ENCODE measurements at regions not wholly inside any gene's neighbourhood (a gene's known extent, or its start where the extent isn't known, plus 50 kb on each side); places are given as distances from the start of the nearest gene placed in this dataset.

- TF ChIP-seq, protein P1, sequence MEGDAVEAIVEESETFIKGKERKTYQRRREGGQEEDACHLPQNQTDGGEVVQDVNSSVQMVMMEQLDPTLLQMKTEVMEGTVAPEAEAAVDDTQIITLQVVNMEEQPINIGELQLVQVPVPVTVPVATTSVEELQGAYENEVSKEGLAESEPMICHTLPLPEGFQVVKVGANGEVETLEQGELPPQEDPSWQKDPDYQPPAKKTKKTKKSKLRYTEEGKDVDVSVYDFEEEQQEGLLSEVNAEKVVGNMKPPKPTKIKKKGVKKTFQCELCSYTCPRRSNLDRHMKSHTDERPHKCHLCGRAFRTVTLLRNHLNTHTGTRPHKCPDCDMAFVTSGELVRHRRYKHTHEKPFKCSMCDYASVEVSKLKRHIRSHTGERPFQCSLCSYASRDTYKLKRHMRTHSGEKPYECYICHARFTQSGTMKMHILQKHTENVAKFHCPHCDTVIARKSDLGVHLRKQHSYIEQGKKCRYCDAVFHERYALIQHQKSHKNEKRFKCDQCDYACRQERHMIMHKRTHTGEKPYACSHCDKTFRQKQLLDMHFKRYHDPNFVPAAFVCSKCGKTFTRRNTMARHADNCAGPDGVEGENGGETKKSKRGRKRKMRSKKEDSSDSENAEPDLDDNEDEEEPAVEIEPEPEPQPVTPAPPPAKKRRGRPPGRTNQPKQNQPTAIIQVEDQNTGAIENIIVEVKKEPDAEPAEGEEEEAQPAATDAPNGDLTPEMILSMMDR (IDR thresholded peaks at IDR 0.05; ENCODE audit: extremely low read depth, insufficient read depth, missing control alignments) = no peak
- no peak for DNase-seq (ENCODE audit: low spot score)
- in situ Hi-C loops (cut with MboI; ENCODE audit: low pct_unique_long_range_greater_than_20kb, low sequenced_read_pairs, unreplicated experiment) = no loop called here
Observed at GRCh38 chr16:79534143-79534542, 66.4 kb downstream of the MAF start.

DNA sequence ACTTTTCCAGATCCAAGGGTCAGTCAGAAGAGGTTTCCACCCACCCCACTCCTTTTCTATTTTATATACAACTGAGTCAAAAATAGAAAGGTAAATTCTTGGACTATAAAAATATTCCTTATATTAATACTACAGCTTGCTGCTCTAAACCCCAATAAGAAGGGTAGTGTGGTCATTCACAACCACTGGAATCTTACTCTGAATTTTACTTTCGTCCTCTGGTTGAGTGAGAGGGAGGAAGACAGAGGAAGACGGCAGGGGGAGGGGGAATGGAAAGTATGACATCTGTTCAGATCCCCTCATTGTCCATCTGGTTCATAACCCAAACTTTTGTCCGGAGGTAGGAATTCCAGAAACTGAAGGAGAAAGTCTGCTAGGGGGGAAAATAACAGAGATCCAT is 67.2 kb downstream of the MAF start:
- no peak for DNase-seq (ENCODE audit: low spot score)
- in situ Hi-C loops (cut with MboI; ENCODE audit: low pct_unique_long_range_greater_than_20kb, low sequenced_read_pairs, unreplicated experiment) = no loop called here
- TF ChIP-seq, protein P1 (IDR thresholded peaks at IDR 0.05; ENCODE audit: extremely low read depth, insufficient read depth, missing control alignments) = no peak

GRCh38 chr16:79532785-79533184 is 67.8 kb downstream of the MAF start:
- TF ChIP-seq, protein P1 (IDR thresholded peaks at IDR 0.05; ENCODE audit: extremely low read depth, insufficient read depth, missing control alignments) = no peak
- no peak for DNase-seq (ENCODE audit: low spot score)
- in situ Hi-C loops (cut with MboI; ENCODE audit: low pct_unique_long_range_greater_than_20kb, low sequenced_read_pairs, unreplicated experiment) = no loop called here

DNA sequence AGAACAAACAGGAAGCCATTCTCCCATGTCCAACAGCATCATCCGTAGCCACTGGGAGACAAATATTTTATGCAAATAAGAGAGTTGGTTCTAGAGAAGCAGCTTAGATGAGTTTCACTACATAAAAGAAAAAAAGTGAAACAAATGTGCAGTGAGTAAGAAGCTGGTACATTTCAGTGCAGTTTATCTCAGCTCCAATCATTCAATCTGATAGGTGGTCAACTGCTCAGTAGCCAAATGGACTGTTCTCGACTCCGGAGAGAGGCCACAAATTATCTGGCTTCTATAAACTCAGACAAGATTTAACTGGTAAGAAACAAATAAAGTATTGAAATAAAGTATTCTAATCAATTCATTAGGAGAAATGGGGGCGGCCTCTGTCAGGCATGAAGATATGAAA is 68.3 kb downstream of the MAF start:
- TF ChIP-seq, protein P1 (IDR thresholded peaks at IDR 0.05; ENCODE audit: extremely low read depth, insufficient read depth, missing control alignments) = no peak
- in situ Hi-C loops (cut with MboI; ENCODE audit: low pct_unique_long_range_greater_than_20kb, low sequenced_read_pairs, unreplicated experiment) = no loop called here
- DNase-seq (ENCODE audit: low spot score) = no peak

GRCh38 chr16:79528338-79528737 is 72.2 kb downstream of the MAF start:
- in situ Hi-C loops (cut with MboI; ENCODE audit: low pct_unique_long_range_greater_than_20kb, low sequenced_read_pairs, unreplicated experiment) = no loop called here
- TF ChIP-seq, protein P1 (IDR thresholded peaks at IDR 0.05; ENCODE audit: extremely low read depth, insufficient read depth, missing control alignments) = no peak
- DNase-seq (ENCODE audit: low spot score) = no peak

DNA sequence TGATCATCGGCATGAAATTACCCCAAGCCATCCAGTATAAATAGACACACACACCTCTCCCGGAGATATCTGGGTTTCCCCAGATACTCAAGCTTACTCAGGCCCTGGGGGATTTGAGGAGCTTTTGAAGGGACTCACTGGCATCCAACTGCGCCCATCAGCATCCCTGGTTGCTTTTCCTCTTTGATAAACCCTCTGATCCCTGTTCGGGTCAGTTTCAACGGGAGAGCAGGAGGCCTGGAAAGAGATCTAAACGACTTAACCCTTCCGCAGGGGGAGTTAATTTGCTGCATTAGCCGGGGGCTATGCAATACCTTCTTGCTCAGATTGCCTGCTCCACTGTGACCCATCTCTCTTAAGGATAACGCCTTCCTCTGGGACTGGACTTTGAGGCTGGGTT is 76.6 kb downstream of the MAF start:
- in situ Hi-C loops (cut with MboI; ENCODE audit: low pct_unique_long_range_greater_than_20kb, low sequenced_read_pairs, unreplicated experiment) = no loop called here
- TF ChIP-seq, protein P1 (IDR thresholded peaks at IDR 0.05; ENCODE audit: extremely low read depth, insufficient read depth, missing control alignments) = no peak
- DNase-seq (ENCODE audit: low spot score) = no peak

GRCh38 chr16:79519448-79519847 is 81.1 kb downstream of the MAF start:
- in situ Hi-C loops (cut with MboI; ENCODE audit: low pct_unique_long_range_greater_than_20kb, low sequenced_read_pairs, unreplicated experiment) = no loop called here
- DNase-seq (ENCODE audit: low spot score) = no peak
- TF ChIP-seq, protein P1 (IDR thresholded peaks at IDR 0.05; ENCODE audit: extremely low read depth, insufficient read depth, missing control alignments) = no peak

Measured in GM13977 (cell line).